ENCODE measurements at regions not wholly inside any gene's neighbourhood (a gene's known extent, or its start where the extent isn't known, plus 50 kb on each side); places are given as distances from the start of the nearest gene placed in this dataset.

DNA sequence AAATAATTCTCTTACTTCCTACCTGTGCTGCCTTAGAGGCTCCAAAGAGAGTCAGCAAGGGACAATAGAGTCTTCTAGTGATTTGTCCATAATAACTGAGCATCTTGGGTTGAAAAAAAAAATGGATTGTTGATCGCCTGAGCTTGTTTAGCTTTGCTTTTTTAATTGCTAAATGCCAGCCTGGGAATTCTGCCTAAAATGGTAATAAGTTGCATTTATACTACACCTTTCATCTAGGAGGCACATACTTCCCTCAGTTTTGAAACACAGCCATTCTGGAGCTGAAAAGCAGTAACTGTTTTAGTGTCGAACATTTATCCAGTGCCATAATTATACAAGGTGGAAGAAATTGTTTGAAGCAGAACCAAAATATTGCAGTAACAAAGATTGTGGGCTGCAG lies 421.3 kb downstream of the CAAP1 start:
- no peaks in the 10 kb centered on the region for H3K9me3 ChIP-seq
- H3K36me3 ChIP-seq = no peaks in the 10 kb centered on the region
- no peak for TF ChIP-seq POLR2A (IDR thresholded peaks at IDR 0.05)
- TF ChIP-seq, protein P1, sequence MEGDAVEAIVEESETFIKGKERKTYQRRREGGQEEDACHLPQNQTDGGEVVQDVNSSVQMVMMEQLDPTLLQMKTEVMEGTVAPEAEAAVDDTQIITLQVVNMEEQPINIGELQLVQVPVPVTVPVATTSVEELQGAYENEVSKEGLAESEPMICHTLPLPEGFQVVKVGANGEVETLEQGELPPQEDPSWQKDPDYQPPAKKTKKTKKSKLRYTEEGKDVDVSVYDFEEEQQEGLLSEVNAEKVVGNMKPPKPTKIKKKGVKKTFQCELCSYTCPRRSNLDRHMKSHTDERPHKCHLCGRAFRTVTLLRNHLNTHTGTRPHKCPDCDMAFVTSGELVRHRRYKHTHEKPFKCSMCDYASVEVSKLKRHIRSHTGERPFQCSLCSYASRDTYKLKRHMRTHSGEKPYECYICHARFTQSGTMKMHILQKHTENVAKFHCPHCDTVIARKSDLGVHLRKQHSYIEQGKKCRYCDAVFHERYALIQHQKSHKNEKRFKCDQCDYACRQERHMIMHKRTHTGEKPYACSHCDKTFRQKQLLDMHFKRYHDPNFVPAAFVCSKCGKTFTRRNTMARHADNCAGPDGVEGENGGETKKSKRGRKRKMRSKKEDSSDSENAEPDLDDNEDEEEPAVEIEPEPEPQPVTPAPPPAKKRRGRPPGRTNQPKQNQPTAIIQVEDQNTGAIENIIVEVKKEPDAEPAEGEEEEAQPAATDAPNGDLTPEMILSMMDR (IDR thresholded peaks at IDR 0.05) = no peak
- intact Hi-C loops (cut with DNase I; ENCODE audit: low total_unique reads) = no loop called here
- no peak for DNase-seq
- no peak overlapping the region for H3K4me3 ChIP-seq
- no peak overlapping the region for H3K27ac ChIP-seq
- H3K27me3 ChIP-seq = no peaks in the 10 kb centered on the region
- no peaks in the 10 kb centered on the region for H3K4me1 ChIP-seq

DNA sequence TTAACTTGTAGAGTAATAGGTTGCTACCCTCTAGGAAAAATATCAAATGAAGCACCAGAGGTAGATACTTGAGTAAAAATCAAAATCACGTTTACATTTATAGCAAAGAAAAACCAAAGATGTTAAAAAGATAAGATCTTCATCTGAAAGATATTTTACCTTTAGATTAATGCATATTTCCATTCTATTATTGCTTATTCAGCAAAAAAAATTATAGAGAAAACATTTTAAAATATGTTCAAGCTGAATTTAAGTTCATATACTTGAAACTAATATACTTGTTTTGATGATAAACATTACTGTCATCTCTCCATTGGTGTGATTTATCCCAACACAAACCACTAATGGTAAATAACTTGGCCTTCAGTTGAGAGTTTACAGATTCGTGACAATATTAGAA lies 422.3 kb downstream of the CAAP1 start:
- Histone ChIP-seq H3K27ac (no peak overlapping the region), H3K36me3 (no peaks in the 10 kb centered on the region), H3K4me3 (no peak overlapping the region), H3K9me3 (no peaks in the 10 kb centered on the region), H3K27me3 (no peaks in the 10 kb centered on the region), H3K4me1 (no peaks in the 10 kb centered on the region)
- intact Hi-C loops (cut with DNase I; ENCODE audit: low total_unique reads) = no loop called here
- TF ChIP-seq POLR2A (IDR thresholded peaks at IDR 0.05) = no peak
- TF ChIP-seq, protein P1 (IDR thresholded peaks at IDR 0.05) = no peak
- DNase-seq = no peak

DNA sequence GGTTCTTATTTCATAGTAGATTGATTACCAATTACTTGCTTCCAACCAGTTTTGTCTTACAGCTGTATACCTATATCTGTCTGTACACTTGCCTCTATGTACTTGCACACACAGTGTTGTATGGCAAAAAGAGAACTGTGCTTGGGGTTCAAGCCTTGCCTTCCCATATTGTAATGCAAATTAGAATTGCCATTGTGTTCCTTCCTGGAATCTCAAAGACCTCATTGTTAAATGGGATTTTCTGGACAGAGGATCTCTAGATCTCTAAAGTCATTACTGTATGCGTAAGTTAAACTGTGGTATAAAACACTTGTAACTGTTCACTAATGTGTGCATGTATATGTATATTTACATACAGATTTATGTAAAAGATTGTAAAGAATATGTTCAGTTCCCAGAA lies 428.8 kb downstream of the CAAP1 start:
- no peak overlapping the region for H3K4me3 ChIP-seq
- no peak for TF ChIP-seq POLR2A (IDR thresholded peaks at IDR 0.05)
- TF ChIP-seq, protein P1 (IDR thresholded peaks at IDR 0.05) = no peak
- H3K4me1 ChIP-seq = no peaks in the 10 kb centered on the region
- intact Hi-C loops (cut with DNase I; ENCODE audit: low total_unique reads) = no loop called here
- H3K36me3 ChIP-seq = no peaks in the 10 kb centered on the region
- no peak overlapping the region for H3K27ac ChIP-seq
- no peaks in the 10 kb centered on the region for H3K27me3 ChIP-seq
- DNase-seq = no peak
- H3K9me3 ChIP-seq = no peaks in the 10 kb centered on the region

DNA sequence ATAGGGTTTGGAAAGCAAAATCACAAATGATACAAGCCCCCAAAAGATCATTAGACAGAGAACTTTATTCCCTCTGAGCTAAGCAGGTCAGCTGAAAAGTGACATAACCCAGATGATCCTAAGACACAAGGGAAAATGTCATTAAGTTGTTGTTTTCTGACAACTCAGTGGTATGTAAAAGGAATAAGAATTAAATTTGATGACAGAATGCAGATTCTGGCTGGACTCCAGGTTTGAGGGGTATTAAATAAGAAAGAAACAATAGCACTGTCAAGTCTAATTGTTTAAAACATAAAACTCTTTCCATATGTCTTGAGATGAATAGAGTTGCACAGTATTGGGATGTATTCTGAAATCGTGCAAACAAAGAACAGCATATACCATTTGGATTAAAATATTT lies 429.9 kb downstream of the CAAP1 start:
- no peaks in the 10 kb centered on the region for H3K4me1 ChIP-seq
- intact Hi-C loops (cut with DNase I; ENCODE audit: low total_unique reads) = no loop called here
- H3K9me3 ChIP-seq = no peaks in the 10 kb centered on the region
- H3K27ac ChIP-seq = no peak overlapping the region
- H3K27me3 ChIP-seq = no peaks in the 10 kb centered on the region
- H3K4me3 ChIP-seq = no peak overlapping the region
- TF ChIP-seq, protein P1 (IDR thresholded peaks at IDR 0.05) = no peak
- no peak for TF ChIP-seq POLR2A (IDR thresholded peaks at IDR 0.05)
- DNase-seq = no peak
- no peaks in the 10 kb centered on the region for H3K36me3 ChIP-seq

DNA sequence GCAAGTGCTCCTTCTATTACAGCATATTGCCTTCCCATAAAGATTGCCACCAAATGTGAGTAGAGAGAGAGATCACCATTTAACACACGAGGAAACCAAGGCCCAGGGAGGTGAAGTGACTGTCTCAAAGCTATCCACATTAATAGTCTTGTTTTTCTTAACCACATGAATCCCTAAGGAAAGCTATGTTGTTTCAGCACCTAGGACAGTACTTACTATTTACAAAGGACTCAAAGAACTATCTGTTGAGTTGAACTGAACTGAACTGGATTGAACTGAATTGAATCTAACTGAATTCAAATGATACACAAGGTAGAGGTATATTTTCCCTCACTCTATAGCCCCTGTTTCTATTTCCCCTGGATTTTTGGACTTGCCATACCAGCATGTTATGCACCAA lies 430.4 kb downstream of the CAAP1 start:
- Histone ChIP-seq H3K27me3 (no peaks in the 10 kb centered on the region), H3K9me3 (no peaks in the 10 kb centered on the region), H3K27ac (no peak overlapping the region), H3K4me1 (no peaks in the 10 kb centered on the region), H3K4me3 (no peak overlapping the region), H3K36me3 (no peaks in the 10 kb centered on the region)
- DNase-seq = no peak
- intact Hi-C loops (cut with DNase I; ENCODE audit: low total_unique reads) = no loop called here
- no peak for TF ChIP-seq POLR2A (IDR thresholded peaks at IDR 0.05)
- TF ChIP-seq, protein P1 (IDR thresholded peaks at IDR 0.05) = no peak
